Nucleus accumbens (tissue), 56 donors: ENCODE measurements at regions not wholly inside any gene's neighbourhood (a gene's known extent, or its start where the extent isn't known, plus 50 kb on each side); places are given as distances from the start of the nearest gene placed in this dataset.

Source experiments
- DNase-seq, 56 donors: peaks; one replicate each; lab custom pipeline; 2025; lab: John Stamatoyannopoulos, UW

GRCh38 chr6:56349194-56349593, 101.8 kb upstream of the COL21A1 start:
- no peak for DNase-seq

- no peak for DNase-seq
Observed at GRCh38 chr6:56348578-56348977, 101.2 kb upstream of the COL21A1 start.

DNA sequence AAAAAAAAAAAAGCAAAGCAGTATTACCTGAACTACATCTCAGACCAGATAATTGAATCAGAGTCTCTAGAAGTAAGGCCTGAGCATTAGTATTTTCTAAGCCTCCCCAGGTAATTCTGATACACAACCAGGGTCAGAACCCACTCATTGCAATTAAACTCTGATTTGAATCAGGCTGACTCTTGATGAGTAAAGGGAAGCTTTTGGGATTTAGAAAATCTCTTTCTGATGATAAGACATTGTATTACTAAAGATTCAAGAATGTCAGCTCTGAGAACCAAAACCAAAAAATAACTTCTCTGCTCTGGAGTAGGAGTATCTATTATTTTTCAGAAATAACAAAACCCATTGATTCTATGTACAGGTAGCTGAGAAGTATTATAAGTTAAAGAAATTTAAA, 100.1 kb upstream of the COL21A1 start:
- DNase-seq: no peak

- DNase-seq: no peak
Observed at GRCh38 chr6:56346958-56347357, 99.6 kb upstream of the COL21A1 start.

DNA sequence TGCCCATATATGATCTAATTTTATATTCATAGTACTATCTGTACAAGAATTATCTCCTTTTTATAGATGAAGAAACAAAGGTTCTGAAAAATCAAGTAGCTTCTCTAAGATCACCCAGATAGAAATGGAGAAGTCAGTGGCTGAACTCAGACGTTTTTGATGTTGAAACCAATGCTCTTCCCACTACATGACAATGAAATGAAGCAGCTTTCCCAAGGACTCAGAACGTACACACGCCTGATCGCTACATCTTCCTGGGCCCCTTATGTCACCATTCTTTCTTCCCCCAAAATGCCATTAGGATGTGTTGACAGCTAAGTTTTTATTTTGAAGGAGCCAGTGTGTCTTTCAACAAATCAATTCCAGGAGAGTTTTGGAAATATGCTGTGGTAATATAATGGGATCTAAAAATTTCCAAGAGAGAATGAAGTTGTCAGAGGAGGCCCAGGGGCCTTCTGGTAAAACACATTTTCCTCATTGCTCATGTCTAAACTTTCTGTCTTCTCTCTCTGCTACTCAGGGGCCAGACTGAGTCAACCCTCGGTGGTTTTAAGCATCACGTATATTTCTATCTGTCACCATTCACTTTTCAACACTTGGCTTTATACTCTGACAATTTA, 98.1 kb upstream of the COL21A1 start:
- no peak for DNase-seq

DNA sequence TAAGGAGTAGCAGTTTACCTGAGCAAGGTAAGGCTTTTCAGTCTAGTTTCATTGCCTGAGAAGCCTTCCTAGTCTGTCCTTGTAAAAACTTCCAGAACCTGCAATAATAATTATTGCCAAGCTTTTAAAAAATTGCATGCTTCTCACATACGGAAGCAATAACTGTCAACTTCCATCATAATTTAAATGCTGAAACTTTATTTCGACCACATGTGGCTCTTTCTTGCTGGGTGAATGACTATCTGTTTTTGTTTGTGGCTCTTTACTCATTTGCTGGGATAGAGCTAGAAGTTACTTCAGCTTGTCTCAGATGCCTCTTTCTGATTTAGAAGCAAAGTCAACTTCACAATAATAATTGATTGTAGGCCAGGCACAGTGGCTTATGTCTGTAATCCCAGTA, 95.9 kb upstream of the COL21A1 start:
- no peak for DNase-seq

DNA sequence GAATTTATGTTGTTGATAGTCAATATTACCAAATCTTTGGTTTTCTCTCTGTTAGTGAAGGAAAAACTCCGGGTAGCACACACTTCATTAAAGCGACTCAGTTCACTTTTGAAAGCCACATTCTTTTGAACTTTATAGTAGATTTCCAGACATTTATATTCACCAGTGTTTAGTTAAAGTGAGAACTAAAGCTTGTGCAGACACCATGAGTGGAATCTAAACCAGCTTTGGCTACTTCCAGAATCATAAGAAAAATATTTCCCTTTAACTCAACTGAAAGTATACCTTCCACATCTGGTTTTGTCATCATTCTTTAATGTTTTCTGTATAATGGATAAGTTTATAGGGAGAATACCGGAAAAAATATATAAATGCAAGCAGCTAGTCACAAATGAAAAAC, 92.1 kb upstream of the COL21A1 start:
- DNase-seq: no peak

DNA sequence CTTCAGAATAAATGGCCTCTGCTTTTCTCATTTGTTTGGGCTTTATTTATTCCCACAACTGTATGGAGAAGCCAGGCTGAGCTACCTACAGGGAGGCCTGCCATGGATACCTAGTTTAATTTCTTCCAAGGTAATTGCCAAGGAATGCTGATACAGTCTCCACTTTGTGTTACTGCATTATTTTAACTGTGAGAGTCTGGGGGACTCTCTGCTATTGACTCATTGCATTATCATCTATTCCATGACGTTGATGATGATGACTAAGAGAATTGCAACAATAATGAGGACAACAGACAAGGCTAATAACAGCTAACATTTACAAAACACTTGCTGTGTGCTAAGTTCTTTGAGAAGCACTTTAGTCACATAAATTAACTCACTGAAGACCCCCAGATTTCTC, 88.3 kb upstream of the COL21A1 start:
- DNase-seq: no peak

- DNase-seq: no peak
Observed at GRCh38 chr6:56334937-56335336, 87.6 kb upstream of the COL21A1 start.

- no peak for DNase-seq
Observed at GRCh38 chr6:56329271-56330050, 82.1 kb upstream of the COL21A1 start.

DNA sequence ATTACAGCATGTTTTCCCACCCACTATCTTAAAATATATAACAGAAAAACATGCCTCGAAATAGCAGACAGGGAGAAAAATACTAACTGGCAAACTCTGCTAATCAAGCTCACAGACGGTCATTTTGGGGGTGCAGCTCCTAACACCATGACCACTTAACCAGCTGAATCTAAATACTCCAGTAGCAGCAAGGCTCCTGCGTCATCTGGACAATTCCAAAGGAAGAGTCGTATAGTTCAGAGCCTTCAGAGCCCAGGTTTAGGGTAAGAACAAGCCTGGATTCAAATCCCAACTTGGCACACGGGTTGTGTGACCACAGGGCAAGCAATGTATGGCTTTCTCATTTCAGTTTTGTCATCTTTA, 81.3 kb upstream of the COL21A1 start:
- no peak for DNase-seq

DNA sequence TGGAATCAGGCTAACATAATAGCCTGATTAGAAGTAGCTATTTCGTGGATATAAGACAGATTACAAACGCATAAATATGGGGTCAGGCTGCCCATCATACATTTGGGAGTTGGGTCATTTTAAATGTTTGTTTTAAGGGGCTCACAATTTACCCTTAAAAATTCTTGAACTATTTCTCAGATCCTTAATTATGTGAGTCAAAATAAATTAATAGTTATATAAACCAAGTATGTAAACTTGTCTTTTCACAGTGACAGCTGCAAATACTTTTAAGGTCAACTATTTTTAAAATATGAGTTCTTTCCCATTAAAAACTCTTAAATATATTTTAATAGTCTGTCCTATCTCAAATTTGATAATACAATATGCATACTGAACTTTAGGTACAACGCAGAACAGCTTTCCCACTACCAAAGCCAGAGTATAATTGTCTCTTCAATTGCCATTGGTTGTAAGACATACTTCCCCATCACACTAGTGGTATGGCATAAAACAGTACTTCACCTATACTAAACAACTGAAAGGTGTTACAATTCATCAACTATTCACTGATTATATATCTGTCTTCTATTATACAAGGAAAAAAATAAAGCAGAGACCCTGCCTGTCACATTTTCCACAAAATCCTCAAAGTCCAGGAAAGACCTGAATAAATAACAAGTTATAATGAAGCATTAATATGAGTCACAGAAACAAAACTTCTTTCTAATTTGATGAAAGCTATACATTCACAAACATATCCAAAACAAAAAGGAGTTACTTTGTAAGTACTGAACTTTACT, 80.8 kb upstream of the COL21A1 start:
- DNase-seq: no peak

- no peak for DNase-seq
Observed at GRCh38 chr6:56324396-56324795, 77.0 kb upstream of the COL21A1 start.

GRCh38 chr6:56318851-56319250, 71.5 kb upstream of the COL21A1 start:
- no peak for DNase-seq

- DNase-seq: peak in 5 of 56 donors; percentile 1 to 21 (median 3)
Observed at GRCh38 chr6:56314683-56315523, 67.5 kb upstream of the COL21A1 start.

DNA sequence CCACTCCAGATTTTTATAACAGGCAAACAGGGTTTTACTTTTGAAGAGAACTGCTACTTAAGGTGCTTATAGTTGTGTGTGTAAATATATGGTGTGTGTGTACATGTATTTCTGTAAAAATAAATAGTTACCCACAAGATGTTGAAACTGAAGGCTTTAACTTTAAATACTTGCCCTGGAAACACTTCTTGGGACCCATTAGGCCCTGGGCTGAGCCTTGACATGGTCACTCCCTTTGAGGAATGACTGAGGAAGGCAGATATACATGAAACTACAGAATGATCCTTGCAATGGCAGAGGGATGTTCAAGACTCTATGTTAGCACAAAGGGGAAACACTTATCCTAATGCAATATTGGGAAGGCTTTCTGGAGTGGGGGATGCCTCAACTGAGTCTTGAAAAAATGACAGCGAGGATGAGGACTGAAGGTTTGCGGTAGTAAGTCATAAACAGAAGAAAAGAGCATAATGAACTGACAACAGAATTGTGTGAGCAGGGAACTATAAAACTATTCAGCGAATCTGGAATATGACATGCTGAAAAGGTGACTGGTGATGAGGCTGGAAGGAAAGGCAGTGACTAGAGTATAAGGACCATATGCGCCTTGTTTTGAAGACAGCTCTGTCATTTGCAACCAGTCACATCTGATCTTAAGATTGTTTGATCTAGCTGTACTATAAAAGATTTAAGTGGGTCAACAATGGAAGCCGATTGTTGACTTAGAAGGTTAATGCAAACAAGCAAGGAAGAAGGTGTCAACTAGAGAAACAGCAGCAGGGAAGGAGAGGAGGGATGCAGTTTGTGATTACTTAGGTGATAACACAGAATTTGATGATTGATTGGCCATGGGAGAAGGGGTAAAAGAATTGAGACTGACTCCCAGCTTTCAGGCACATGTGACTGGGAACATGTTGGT, 64.4 kb upstream of the COL21A1 start:
- DNase-seq: no peak

- DNase-seq: no peak
Observed at GRCh38 chr6:56311061-56311460, 63.7 kb upstream of the COL21A1 start.

DNA sequence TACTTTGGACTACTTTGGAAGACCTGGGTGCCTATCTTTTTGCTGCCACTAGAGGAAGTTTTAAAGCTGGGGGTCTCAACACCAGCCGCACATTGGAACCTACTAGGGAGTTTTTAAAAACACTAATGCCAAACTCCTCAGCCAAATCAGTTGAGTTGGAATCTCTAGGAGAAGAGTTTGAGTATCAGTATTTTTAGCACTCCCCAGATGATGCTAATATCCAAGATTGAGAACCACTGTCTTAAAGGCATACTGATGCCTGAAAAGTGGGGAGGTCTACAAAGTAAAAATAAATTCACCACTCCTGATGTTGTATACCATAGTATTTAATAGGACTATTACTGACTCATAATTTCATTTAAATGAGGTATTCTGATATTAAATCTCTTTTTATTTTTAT, 62.9 kb upstream of the COL21A1 start:
- DNase-seq: no peak

DNA sequence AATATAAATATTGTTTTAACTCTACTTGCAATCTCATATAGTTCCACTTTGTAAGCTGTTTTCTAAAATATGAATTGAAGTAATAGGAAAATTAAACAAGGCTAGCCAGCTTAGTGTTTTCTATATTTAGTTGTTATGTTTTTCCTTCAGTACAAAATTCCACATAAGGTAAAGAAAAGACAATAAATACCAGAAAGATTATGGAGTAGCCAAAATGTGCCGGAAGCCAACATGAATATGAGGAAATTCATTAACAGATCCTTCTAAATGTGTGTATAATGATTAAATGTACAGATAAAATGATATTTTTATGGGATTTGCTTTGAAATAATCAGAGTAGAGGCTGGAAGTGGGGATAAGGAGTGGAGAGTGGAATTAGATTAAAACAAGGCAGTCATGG, 52.5 kb upstream of the COL21A1 start:
- DNase-seq: no peak
